ENCODE measurements at regions not wholly inside any gene's neighbourhood (a gene's known extent, or its start where the extent isn't known, plus 50 kb on each side); places are given as distances from the start of the nearest gene placed in this dataset.

DNA sequence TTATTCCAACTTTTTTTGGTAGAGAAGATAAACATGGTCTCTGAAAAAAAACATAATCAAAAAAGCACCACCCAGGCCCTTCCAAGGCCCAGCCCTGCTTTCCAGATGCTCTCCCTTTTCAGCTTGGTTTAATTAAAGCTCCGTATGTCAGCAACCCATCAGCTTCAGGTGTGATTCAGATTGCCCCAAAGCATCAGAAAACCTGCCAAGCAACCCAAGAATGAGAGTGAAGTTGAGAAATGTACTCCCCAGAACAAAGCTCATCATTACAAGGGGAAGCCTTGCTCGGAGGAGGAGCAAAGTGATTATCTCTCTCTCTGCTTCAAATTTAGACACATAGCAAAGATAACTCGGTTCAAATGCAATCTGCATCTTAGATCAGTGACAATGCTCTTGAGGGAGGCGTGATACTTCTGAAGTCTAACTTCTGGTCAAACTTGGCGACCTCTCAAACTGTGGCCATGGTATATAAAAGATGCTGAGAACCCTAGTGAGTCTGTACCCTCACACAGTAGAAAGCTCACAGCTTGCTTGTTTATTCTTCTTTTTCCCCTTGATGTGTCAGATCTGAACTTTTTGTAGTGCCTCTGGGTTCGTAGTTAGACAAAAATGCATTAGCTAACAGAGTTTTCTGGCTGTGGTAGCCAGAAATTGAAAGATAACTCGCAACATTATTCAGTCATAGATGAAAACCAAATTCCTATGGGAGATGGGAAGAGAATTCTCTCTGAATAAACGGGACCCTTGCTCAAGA, 63.3 kb upstream of the ZC3H11B start:
- TF ChIP-seq, protein P1, sequence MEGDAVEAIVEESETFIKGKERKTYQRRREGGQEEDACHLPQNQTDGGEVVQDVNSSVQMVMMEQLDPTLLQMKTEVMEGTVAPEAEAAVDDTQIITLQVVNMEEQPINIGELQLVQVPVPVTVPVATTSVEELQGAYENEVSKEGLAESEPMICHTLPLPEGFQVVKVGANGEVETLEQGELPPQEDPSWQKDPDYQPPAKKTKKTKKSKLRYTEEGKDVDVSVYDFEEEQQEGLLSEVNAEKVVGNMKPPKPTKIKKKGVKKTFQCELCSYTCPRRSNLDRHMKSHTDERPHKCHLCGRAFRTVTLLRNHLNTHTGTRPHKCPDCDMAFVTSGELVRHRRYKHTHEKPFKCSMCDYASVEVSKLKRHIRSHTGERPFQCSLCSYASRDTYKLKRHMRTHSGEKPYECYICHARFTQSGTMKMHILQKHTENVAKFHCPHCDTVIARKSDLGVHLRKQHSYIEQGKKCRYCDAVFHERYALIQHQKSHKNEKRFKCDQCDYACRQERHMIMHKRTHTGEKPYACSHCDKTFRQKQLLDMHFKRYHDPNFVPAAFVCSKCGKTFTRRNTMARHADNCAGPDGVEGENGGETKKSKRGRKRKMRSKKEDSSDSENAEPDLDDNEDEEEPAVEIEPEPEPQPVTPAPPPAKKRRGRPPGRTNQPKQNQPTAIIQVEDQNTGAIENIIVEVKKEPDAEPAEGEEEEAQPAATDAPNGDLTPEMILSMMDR (IDR thresholded peaks at IDR 0.05) = no peak
- TF ChIP-seq POLR2A (IDR thresholded peaks at IDR 0.05) = no peak

Data from lower leg skin (tissue), 3 donors.